Esophagus squamous epithelium (tissue), 4 donors: ENCODE measurements at regions not wholly inside any gene's neighbourhood (a gene's known extent, or its start where the extent isn't known, plus 50 kb on each side); places are given as distances from the start of the nearest gene placed in this dataset.
"Not testable (repeated sequence)": the region's sequence is repeated elsewhere in the genome, so short reads cannot be mapped to it uniquely, and the experiment has no call there.

ENCODE experiments used
- CTCF ChIP-seq, 6 experiments: fragments of 450-650 bp in 4 of 6; fragments of 200-600 bp in 2 of 6; sonication (generic) in 2 of 6; IDR thresholded peaks; one replicate each; pipeline ENCODE4 v1.5.1; 2016 to 2019; ENCODE audit warnings: antibody characterized with exemption in 6 of 6, mild to moderate bottlenecking in 4 of 6, moderate library complexity in 4 of 6
- POLR2A ChIP-seq, 4 donors: fragments of 450-650 bp; IDR thresholded peaks; one replicate each; pipeline ENCODE4 v1.6.1; 2017; ENCODE audit warnings: antibody characterized with exemption in 4 of 4, mild to moderate bottlenecking in 4 of 4, moderate library complexity in 3 of 4

- not testable (repeated sequence) for TF ChIP-seq CTCF, POLR2A (IDR thresholded peaks at IDR 0.05)
These were observed 115.2 kb downstream of the KBTBD2 start for GRCh38 chr7:32776318-32776717.
